NCI-H1417 treated with DMSO at 0.1 percent for 48 hours (cell line): ENCODE measurements at regions not wholly inside any gene's neighbourhood (a gene's known extent, or its start where the extent isn't known, plus 50 kb on each side); places are given as distances from the start of the nearest gene placed in this dataset.
"Not testable (repeated sequence)": the region's sequence is repeated elsewhere in the genome, so short reads cannot be mapped to it uniquely, and the experiment has no call there.

ENCODE experiments used
- DNase-seq: peaks from one replicate; lab custom pipeline; 2025; lab: John Stamatoyannopoulos, UW

GRCh38 chr1:30527511-30528140 lies 195.8 kb downstream of the MATN1 start:
- no peak for DNase-seq

DNA sequence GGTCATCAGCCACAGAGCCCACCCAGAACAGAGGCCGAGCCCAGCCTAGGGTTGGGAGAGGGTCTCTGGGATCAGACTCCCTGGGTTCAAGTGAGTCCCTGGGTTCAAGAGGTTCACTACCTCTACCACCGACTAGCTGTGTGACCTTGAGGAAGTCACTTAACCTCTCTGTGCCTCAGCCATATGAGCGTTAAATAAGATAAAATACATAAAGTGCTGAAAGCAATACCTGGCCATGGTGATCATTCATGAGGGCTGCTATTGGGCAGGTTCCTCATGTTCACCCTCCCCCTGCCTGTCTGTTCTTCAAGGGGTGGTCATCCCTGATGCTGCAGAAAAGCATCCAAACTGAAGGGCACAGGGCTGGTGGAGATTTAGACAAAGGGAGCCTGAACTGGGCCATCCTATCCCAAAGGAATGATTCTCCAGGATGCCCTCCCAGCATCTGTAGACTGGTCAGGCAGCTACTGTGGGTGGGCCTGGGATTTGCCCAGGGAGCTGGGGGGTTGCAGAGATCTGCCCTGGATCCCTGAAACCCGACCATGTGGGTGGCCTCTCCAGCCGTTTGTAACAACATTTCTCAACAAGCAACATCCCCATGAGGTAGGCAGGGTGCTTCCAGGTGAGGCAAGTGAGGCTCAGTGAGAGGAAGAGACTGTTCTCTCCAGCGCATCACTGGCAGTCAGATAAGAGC lies 196.6 kb downstream of the MATN1 start:
- DNase-seq, result no peak

- no peak for DNase-seq
These were observed 197.3 kb downstream of the MATN1 start for GRCh38 chr1:30525971-30526651.

GRCh38 chr1:30525631-30525970 lies 197.8 kb downstream of the MATN1 start:
- DNase-seq, result no peak

GRCh38 chr1:30524840-30525617 lies 198.4 kb downstream of the MATN1 start:
- DNase-seq, result no peak

DNA sequence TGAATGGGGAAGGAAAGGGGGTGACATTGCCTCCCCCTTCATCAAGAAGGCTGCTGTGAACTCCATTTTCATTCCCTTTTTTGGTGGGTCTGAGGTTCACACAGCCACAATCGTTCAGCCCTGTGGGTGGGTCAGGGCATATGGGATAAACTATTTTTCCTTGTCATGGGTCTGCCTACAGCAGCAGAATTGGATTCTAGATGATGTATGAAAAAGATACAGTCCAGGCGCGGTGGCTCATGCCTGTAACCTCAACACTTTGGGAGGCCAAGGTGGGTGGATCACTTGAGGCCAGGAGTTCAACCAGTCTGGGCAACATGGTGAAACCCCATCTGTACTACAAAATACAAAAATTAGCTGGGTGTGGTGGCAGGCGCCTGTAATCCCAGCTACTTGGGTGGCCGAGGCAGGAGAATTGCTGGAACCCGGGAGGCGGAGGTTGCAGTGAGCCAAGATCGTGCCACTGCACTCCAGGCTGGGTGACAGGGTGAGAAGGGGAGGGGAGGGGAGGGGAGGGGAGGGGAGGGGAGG lies 199.3 kb downstream of the MATN1 start:
- not testable (repeated sequence) for DNase-seq

DNA sequence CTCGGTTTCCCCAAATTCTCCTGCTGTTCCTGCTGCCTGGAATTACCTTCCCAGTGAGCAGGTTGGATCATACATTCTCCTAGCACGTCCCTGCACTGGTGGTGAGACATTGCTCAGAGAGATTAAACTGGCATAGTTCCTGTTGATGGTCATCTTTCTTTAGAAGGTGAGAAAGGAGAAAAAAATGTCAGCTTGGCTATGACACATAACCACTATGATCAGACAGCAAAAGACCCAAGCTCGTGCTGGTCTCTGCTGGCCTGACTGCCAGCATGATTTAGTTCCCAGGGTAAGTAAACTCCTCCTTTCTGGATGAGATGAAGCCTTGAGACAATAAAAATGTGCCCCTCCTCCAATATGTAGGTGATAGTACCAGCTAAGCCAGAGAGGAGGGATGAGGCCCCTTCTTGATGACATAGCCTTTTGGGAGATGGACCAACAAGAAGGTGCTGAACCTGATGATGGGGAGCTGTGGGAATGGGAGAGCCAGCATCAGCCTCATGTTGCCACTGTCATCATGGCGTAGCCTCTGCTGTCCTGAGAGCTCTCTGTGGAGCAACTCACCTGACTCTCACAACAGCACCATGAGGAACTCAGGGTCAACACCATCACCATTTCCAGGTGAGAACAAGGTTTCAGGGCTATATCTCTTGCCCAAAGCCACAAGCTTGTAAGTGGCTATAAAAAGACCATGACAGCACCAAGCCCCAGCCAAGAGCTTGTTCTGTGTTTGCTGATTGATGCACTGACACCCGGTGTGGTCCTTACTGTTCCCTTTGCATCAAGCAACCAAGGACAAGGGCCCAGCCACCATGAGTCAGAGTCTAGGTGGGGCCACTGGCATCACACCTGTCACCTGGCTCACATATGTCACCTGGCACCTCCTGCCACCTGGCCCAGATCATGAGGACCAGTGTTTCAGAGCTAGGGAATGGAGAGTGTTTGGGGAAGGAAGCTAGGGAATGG lies 200.0 kb downstream of the MATN1 start:
- no peak for DNase-seq

DNA sequence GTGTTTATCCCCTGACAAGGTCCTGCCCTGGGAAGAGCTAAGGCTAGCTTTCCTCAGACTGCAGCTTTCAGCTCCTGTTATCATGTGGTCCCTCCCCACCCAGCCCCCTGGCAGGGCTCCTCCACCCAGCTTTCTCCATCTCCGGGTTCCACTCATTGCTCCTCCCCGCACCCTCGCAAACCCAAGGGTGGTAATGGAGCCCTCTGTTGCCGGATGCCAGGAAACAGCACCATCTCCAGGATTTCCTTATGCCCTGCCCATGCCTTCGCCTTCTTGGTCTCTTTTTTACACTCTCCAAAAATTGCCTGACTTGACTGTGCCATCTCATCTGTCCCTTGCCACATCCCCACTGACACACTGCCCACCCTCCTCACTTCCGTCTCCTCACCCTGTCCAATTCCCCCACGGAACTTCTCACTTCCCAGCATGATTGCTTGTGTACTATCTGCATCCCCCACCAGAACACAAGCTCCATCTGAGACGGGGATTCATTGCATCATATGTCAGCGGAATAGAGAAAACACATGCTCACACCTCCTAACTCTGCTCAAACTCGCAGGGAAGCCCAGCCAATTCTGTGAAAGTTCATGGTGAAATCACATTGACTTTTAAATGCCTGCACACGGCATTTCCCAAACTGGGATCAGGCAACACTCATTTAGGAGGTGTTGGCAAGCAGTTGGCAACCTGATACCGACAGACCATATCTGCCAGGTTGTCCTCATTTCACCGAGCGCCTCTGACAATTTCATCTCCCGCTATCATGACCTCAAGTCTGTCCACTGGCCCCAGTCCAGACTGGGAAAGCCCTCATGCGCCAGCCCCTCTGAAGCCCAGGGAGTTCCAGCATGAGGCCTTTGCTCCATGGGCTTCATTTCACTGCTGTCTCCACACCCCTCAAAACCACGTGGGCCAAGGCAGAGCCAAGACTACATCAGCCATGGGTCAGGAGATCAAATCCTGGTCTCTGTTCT lies 201.1 kb downstream of the MATN1 start:
- no peak for DNase-seq

DNA sequence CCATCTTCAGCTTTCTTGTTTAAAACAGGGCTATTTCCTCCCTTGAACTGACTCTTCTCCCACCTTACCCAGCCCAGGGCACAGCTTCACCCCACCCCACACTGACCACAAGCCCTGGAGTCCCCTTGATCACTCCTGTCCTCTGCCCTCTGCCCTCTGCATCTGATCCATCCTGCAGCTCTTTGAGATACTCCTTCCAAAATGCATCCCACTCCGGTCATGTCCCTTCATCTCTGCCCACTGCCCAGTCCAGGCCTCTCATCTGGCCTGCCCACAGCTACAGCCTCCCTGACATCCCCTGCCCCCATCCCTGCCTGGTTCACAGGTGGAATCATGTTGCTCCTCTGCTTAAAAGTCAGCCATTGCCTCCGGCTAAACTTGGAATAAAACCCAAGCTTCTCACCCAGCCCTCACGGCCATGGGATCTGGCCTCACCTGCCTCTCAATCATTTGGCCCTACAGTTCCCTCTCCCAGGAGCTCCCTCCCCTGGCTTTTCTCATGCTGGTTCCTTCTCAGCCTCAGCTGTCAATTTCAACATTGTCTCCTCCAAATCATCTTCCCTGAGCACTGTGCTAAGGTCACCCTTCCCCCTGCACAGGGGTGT lies 202.0 kb downstream of the MATN1 start:
- no peak for DNase-seq

- no peak for DNase-seq
These were observed 202.9 kb downstream of the MATN1 start for GRCh38 chr1:30520476-30520875.

DNA sequence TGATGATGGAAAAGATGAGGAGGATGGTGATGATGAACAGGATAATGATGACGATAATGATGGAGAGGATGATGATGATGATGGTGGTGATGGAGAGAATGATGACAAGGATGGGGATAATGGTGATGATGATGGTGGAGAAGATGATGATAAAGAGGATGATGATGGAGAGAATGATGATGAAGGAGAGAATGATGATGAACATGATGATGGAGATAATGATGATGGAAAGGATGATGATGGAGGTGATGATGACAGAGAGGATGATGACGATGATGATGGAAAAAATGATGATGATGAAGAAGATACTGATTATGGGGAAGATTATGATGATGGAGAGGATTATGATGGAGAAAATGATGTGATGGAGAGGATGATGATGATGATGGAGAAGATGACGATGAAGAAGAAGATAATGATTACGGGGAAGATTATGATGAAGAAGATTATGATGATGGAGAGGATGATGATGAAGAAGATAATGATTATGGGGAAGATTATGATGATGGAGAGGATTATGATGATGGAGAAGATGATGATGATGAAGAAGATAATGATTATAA lies 204.1 kb downstream of the MATN1 start:
- DNase-seq, result no peak

DNA sequence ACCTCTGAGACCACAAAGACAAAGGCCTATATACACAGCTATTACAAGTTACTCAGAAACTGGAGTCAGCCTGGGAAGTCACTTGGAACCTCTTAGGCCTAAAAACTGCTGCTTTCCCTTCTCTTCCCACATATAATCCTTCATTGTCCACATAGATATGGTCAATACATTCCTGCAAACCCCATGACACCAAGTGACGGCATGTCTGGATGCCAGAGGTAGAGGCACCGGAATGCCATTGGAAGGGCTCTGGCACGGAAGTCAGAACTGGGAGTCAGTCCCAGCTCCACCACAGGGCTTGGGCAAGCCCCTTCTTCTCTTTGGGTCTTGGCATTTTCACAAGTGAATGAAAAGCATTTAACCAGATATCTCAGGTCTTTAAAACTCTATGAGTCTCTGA lies 204.7 kb downstream of the MATN1 start:
- no peak for DNase-seq

DNA sequence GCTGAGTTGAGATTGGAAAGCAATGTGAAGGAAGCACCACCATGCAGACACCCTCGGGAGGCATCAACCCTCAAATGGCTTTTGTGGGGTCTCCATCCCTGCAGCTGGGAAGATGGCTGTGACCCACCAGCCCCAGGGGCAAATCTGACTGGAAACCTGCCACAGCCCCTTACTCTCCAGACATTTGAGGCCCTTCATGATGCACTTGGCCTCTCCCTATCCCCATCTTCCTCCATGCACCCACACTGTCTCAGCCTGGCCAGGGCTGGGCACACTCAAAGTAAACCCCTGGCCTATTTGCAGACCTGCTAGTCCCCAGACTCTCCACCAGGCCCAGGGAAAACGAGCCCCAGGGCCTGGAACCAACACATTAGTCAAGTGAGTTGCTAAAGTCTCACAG lies 205.2 kb downstream of the MATN1 start:
- DNase-seq, result no peak

DNA sequence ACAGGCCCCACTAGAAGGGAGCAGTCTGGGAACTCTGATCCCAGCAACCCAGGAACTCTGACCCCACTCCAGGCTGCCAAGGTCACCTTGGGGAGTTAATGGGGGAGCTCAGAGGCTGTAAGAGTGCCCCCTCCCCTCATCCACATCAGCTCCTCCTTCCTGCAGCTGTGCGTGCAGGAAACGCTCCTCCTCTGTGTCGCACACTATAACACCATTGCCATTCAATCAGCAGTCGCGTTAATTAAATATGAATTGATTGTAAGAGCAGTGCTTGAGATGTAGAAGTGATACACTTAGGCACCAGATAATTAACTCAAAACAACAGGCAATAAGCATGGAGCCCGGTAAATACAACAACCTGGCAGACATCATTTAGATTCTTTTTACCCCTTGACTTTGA lies 205.7 kb downstream of the MATN1 start:
- DNase-seq, result not testable (repeated sequence)

DNA sequence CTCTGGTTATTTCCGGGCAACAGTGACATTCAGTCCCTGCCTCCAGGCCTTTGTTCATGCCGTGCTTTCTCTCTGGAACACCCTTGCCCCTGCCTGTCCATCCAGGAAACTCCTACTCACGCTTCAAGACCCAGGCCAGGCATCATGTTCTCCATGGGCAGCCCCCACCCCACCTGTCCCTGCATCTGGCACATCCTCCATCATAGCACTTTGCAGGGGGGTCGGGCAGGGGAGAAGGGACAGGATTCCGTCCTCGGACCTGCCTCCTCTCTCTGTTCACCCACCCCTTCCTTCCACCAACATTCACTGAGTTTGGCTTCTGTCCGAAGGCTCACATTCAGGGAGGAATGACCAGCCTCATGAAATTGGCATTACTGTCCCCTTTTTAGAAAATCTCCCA lies 206.1 kb downstream of the MATN1 start:
- DNase-seq, result not testable (repeated sequence)

- DNase-seq, result no peak
These were observed 206.9 kb downstream of the MATN1 start for GRCh38 chr1:30516485-30516858.

GRCh38 chr1:30515755-30516484 lies 207.5 kb downstream of the MATN1 start:
- DNase-seq, result no peak

GRCh38 chr1:30514945-30515344 lies 208.4 kb downstream of the MATN1 start:
- no peak for DNase-seq
